BJ (cell line): ENCODE measurements at regions not wholly inside any gene's neighbourhood (a gene's known extent, or its start where the extent isn't known, plus 50 kb on each side); places are given as distances from the start of the nearest gene placed in this dataset.
"Not testable (repeated sequence)": the region's sequence is repeated elsewhere in the genome, so short reads cannot be mapped to it uniquely, and the experiment has no call there.

ENCODE experiments used
- CTCF ChIA-PET: fragments of 350-600 bp; formaldehyde crosslinking; extraction: SDS; loops from one replicate; lab custom pipeline; 2021; ENCODE audit warnings: antibody characterized with exemption, inconsistent platforms; lab: Yijun Ruan, JAX
- POLR2A ChIA-PET: fragments of 300-600 bp; sonication (Branson Sonifier 250); formaldehyde crosslinking; extraction: SDS; loops from one replicate; lab custom pipeline; 2021; ENCODE audit warnings: antibody characterized with exemption; lab: Charles Lee
- DNase-seq: peaks from one replicate; pipeline ENCODE4 v3.0.0-alpha.2; 2011; ENCODE audit warnings: low read depth
- H3K27me3 ChIP-seq: 2 replicates; pipeline ENCODE4 v1.6.0; 2011; ENCODE audit warnings: low read length; ENCODE audit not compliant: control insufficient read depth, insufficient read depth
- H3K36me3 ChIP-seq: 2 replicates; pipeline ENCODE4 v1.5.1; 2011; ENCODE audit warnings: low read length; ENCODE audit not compliant: control insufficient read depth, insufficient read depth
- H3K4me3 ChIP-seq: 2 replicates; pipeline ENCODE4 v1.5.1; 2011; ENCODE audit warnings: low read depth, mild to moderate bottlenecking, control low read depth, low read length
- CTCF ChIP-seq: IDR thresholded peaks from 2 replicates; pipeline ENCODE4 v1.5.1; 2011; ENCODE audit warnings: low read depth, mild to moderate bottlenecking, control low read depth, inconsistent platforms, low read length, moderate library complexity; ENCODE audit not compliant: insufficient read depth

GRCh38 chr5:56376128-56376527 is 143.0 kb upstream of the ANKRD55 start:
- no peak for DNase-seq
- ChIA-PET POLR2A (no interaction called here), CTCF (interaction anchor here (0.6 kb wide), 1 partner anchor 11 kb away, joined by 3 read pairs; no protein-coding TSS in a partner anchor)
- no peaks in the 10 kb centered on the region; the same call in 1 of the 2 replicates for H3K27me3 ChIP-seq
- TF ChIP-seq CTCF = no peak
- no peak overlapping the region for H3K4me3 ChIP-seq
- no peaks in the 10 kb centered on the region for H3K36me3 ChIP-seq

- ChIA-PET CTCF (interaction anchor here (1.1 kb wide), 1 partner anchor 40 kb away, joined by 3 read pairs; no protein-coding TSS in a partner anchor), POLR2A (no interaction called here)
- DNase-seq = no peak
- Histone ChIP-seq H3K36me3 (no peaks in the 10 kb centered on the region), H3K4me3 (no peak overlapping the region), H3K27me3 (no peaks in the 10 kb centered on the region; the same call in 1 of the 2 replicates)
- TF ChIP-seq CTCF = no peak
Observed at GRCh38 chr5:56375011-56375410, 141.9 kb upstream of the ANKRD55 start.

- POLR2A ChIA-PET, CTCF ChIA-PET, H3K4me3 ChIP-seq, H3K27me3 ChIP-seq, DNase-seq, H3K36me3 ChIP-seq: not testable (repeated sequence)
Observed at GRCh38 chr5:56372491-56372890, 139.4 kb upstream of the ANKRD55 start.

GRCh38 chr5:56369361-56369811 is 136.3 kb upstream of the ANKRD55 start:
- CTCF ChIA-PET = interaction anchor here (1.7 kb wide), 1 partner anchor 99 kb away, joined by 4 read pairs; no protein-coding TSS in a partner anchor
- Histone ChIP-seq H3K27me3 (no peaks in the 10 kb centered on the region), H3K36me3 (no peaks in the 10 kb centered on the region), H3K4me3 (no peak overlapping the region)
- POLR2A ChIA-PET = no interaction called here
- TF ChIP-seq CTCF = no peak
- no peak for DNase-seq

GRCh38 chr5:56367748-56368147 is 134.6 kb upstream of the ANKRD55 start:
- 0 out of 2 replicates have a peak, but pooled peaks cover 1% of the 10 kb centered on the region for H3K27me3 ChIP-seq
- no peak for DNase-seq
- no peaks in the 10 kb centered on the region for H3K36me3 ChIP-seq
- POLR2A ChIA-PET = no interaction called here
- TF ChIP-seq CTCF = no peak
- CTCF ChIA-PET = interaction anchor here (0.7 kb wide), 1 partner anchor 97 kb away, joined by 3 read pairs; no protein-coding TSS in a partner anchor
- no peak overlapping the region for H3K4me3 ChIP-seq

GRCh38 chr5:56366986-56367385 is 133.9 kb upstream of the ANKRD55 start:
- TF ChIP-seq CTCF = no peak
- no peak for DNase-seq
- CTCF ChIA-PET = interaction anchor here (0.7 kb wide), 1 partner anchor 96 kb away, joined by 3 read pairs; no protein-coding TSS in a partner anchor
- H3K27me3 ChIP-seq = 0 out of 2 replicates have a peak, but pooled peaks cover 1% of the 10 kb centered on the region
- POLR2A ChIA-PET = no interaction called here
- H3K4me3 ChIP-seq = no peak overlapping the region
- no peaks in the 10 kb centered on the region for H3K36me3 ChIP-seq
